ENCODE measurements at regions not wholly inside any gene's neighbourhood (a gene's known extent, or its start where the extent isn't known, plus 50 kb on each side); places are given as distances from the start of the nearest gene placed in this dataset.

GRCh38 chr1:218548764-218549163 lies 203.6 kb downstream of the TGFB2 start:
- H3K27ac Mint-ChIP-seq (ENCODE audit: unreplicated experiment) = no peak overlapping the region
- TF ChIP-seq CTCF (IDR thresholded peaks at IDR 0.05) = no peak
- H3K36me3 Mint-ChIP-seq (ENCODE audit: low read depth) = no peaks in the 10 kb centered on the region
- no peaks in the 10 kb centered on the region for H3K27me3 Mint-ChIP-seq (ENCODE audit: low read depth)
- no peak for DNase-seq (ENCODE audit: low spot score)
- H3K4me3 Mint-ChIP-seq (ENCODE audit: unreplicated experiment) = no peak overlapping the region
- no peaks in the 10 kb centered on the region for H3K4me1 Mint-ChIP-seq (ENCODE audit: low read depth)
- peaks cover 6% of the 10 kb centered on the region for H3K9me3 Mint-ChIP-seq (ENCODE audit: low read depth)

- peaks cover 5% of the 10 kb centered on the region for H3K9me3 Mint-ChIP-seq (ENCODE audit: low read depth)
- peak; percentile 71 for TF ChIP-seq CTCF (IDR thresholded peaks at IDR 0.05)
- H3K4me3 Mint-ChIP-seq (ENCODE audit: unreplicated experiment) = no peak overlapping the region
- no peaks in the 10 kb centered on the region for H3K27me3 Mint-ChIP-seq (ENCODE audit: low read depth)
- H3K27ac Mint-ChIP-seq (ENCODE audit: unreplicated experiment) = peak overlapping the region; percentile 33
- H3K36me3 Mint-ChIP-seq (ENCODE audit: low read depth) = no peaks in the 10 kb centered on the region
- H3K4me1 Mint-ChIP-seq (ENCODE audit: low read depth) = peaks cover 2% of the 10 kb centered on the region
- no peak for DNase-seq (ENCODE audit: low spot score)
Observed at GRCh38 chr1:218553197-218553596, 208.1 kb downstream of the TGFB2 start.

GRCh38 chr1:218556016-218556415 lies 210.9 kb downstream of the TGFB2 start:
- Mint-ChIP-seq H3K36me3 (ENCODE audit: low read depth) (no peaks in the 10 kb centered on the region), H3K4me1 (ENCODE audit: low read depth) (peaks cover 2% of the 10 kb centered on the region), H3K4me3 (ENCODE audit: unreplicated experiment) (no peak overlapping the region), H3K27ac (ENCODE audit: unreplicated experiment) (no peak overlapping the region), H3K27me3 (ENCODE audit: low read depth) (no peaks in the 10 kb centered on the region), H3K9me3 (ENCODE audit: low read depth) (peaks cover 5% of the 10 kb centered on the region)
- no peak for DNase-seq (ENCODE audit: low spot score)
- no peak for TF ChIP-seq CTCF (IDR thresholded peaks at IDR 0.05)

GRCh38 chr1:218557731-218558130 lies 212.6 kb downstream of the TGFB2 start:
- Mint-ChIP-seq H3K4me1 (ENCODE audit: low read depth) (peaks cover 2% of the 10 kb centered on the region), H3K27ac (ENCODE audit: unreplicated experiment) (no peak overlapping the region), H3K9me3 (ENCODE audit: low read depth) (peaks cover 5% of the 10 kb centered on the region), H3K27me3 (ENCODE audit: low read depth) (no peaks in the 10 kb centered on the region), H3K36me3 (ENCODE audit: low read depth) (no peaks in the 10 kb centered on the region), H3K4me3 (ENCODE audit: unreplicated experiment) (no peak overlapping the region)
- no peak for TF ChIP-seq CTCF (IDR thresholded peaks at IDR 0.05)
- no peak for DNase-seq (ENCODE audit: low spot score)

GRCh38 chr1:218558271-218558810 lies 213.2 kb downstream of the TGFB2 start:
- H3K36me3 Mint-ChIP-seq (ENCODE audit: low read depth) = no peaks in the 10 kb centered on the region
- H3K27me3 Mint-ChIP-seq (ENCODE audit: low read depth) = no peaks in the 10 kb centered on the region
- H3K4me1 Mint-ChIP-seq (ENCODE audit: low read depth) = peaks cover 2% of the 10 kb centered on the region
- no peak for TF ChIP-seq CTCF (IDR thresholded peaks at IDR 0.05)
- H3K27ac Mint-ChIP-seq (ENCODE audit: unreplicated experiment) = no peak overlapping the region
- peaks cover 2% of the 10 kb centered on the region for H3K9me3 Mint-ChIP-seq (ENCODE audit: low read depth)
- DNase-seq (ENCODE audit: low spot score) = no peak
- no peak overlapping the region for H3K4me3 Mint-ChIP-seq (ENCODE audit: unreplicated experiment)

Measured in chondrocyte (in vitro differentiated cells).